ENCODE measurements at regions not wholly inside any gene's neighbourhood (a gene's known extent, or its start where the extent isn't known, plus 50 kb on each side); places are given as distances from the start of the nearest gene placed in this dataset.

DNA sequence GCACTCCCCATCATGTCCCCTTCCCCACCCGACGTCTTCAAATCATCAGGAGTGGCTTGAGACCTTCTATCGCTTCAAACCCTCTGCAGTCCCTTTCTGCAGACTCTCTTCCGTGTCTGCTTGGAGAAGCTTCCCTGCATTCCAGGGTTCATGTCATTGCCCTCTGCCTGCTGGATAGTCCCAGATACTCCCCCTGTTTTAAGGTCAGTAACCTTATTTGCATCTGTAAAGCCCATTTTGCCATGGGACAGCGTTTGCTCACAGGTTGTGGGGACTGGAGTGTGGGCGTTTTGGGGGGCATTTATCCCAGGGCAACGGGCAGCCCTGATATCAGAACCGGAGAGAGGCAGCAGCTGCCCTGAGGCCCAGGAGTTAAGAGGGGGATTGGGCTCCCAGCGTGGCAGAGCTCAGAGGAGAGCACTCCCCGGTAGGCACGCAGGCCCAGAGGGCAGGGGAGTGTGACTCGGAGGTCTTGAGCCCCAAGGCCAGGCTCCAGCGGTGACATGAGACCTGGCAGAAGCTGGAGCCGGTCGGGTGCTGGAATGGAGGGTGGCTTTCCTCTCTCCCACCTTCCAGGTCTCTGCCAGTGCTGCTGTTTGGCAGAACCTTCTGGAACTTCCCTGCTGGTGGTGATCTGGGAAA lies 73.8 kb downstream of the RTP5 start:
- H3K4me3 ChIP-seq (ENCODE audit: low read depth, low read length), result no peak overlapping the region
- no peak for TF ChIP-seq CTCF (IDR thresholded peaks at IDR 0.05; ENCODE audit: insufficient read depth, low read depth, low read length)
- DNase-seq (ENCODE audit: low read depth), result no peak

- no peak overlapping the region for H3K4me3 ChIP-seq (ENCODE audit: low read depth, low read length)
- no peak for DNase-seq (ENCODE audit: low read depth)
- no peak for TF ChIP-seq CTCF (IDR thresholded peaks at IDR 0.05; ENCODE audit: insufficient read depth, low read depth, low read length)
Measured at GRCh38 chr2:241943961-241944575, 74.5 kb downstream of the RTP5 start.

DNA sequence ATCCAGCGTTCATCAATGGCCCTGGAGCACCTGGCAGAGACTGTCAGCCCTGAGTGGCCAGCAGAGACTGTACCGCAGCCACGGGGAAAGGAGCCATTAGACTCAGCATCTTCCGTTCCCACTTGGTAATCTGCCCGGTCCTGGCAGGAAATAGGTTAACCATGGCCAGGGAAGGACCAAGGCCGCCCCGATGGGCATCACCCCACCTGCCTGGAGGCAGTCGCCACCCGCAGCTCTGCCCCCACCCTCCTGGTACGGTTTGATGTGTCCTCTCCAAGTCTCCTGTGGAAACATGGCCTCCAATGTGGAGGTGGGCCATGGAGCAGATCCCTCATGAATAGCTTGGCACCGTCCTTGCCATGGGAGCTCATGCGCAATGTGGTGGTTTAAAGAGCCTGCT lies 75.3 kb downstream of the RTP5 start:
- no peak for TF ChIP-seq CTCF (IDR thresholded peaks at IDR 0.05; ENCODE audit: insufficient read depth, low read depth, low read length)
- DNase-seq (ENCODE audit: low read depth), result no peak
- no peak overlapping the region for H3K4me3 ChIP-seq (ENCODE audit: low read depth, low read length)

DNA sequence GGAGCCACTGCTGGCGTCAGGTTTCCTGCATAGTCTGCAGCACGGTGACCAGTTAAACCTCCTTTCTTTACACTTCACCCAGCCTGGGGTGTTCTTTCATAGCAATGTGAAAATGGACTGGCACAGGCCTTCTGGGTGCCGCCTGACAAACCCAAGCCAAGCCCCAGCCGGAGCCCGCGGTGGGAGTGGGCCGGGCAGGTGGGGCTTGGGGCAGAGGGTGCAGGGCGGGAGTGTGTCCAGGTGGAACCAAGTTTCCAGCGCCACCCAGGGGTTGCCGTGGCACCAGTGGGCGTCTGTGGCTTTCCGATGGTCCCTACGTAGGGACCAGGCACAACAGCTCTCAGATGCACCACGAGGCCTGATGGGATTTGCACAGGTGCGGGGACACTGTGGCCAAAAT lies 75.8 kb downstream of the RTP5 start:
- no peak overlapping the region for H3K4me3 ChIP-seq (ENCODE audit: low read depth, low read length)
- TF ChIP-seq CTCF (IDR thresholded peaks at IDR 0.05; ENCODE audit: insufficient read depth, low read depth, low read length), result no peak
- no peak for DNase-seq (ENCODE audit: low read depth)

DNA sequence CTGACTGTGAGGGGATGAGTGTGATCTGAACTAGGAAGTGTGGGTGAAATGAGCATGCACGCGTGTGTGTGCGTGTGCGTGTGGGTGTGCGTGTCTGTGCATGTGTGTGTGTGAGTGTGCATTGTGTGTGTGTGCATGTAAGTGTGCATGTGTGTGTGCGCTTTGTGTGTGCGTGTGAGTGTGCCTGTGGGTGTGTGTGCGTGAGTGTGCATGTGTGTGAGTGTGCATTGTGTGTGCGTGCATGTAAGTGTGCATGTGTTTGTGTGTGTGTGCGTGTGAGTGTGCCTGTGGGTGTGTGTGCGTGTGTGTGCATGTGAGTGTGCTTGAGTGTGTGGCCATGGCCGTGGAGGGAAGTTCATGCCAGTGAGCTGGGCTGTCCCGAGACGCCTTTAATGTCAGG lies 76.3 kb downstream of the RTP5 start:
- no peak for TF ChIP-seq CTCF (IDR thresholded peaks at IDR 0.05; ENCODE audit: insufficient read depth, low read depth, low read length)
- no peak overlapping the region for H3K4me3 ChIP-seq (ENCODE audit: low read depth, low read length)
- DNase-seq (ENCODE audit: low read depth), result no peak

DNA sequence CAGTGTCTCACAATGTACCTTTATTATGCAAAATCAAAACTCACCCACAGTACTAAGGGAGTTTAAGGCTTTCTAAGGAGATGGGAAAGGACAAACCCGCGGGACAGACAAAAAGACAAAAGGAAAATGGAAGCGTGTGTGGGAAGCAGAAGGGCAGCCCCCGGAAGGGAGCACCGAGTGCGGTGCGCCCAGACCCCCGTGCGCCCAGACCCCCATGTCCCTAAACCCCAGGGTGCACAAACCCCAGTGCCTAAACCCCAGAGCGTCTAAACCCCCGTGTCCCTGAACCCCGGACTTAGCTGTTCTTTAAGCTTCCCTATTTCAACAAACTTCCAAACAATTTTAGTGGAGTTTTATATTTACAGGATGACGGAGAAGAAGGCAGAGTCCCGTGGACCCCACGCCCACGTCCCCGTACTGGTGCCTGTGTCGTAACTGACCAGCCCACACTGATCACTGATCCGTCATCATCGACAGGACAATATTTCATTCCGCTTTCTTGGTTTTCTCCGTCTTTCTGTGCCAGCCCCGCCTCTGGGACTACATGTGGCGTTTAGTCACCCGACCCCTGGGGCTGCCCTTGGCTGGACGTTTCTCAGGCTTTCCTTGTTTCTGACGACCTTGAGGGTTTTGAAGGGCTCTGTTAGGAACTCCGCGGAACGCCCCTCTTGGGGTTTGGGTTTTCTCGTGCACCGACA lies 76.9 kb downstream of the RTP5 start:
- no peak for TF ChIP-seq CTCF (IDR thresholded peaks at IDR 0.05; ENCODE audit: insufficient read depth, low read depth, low read length)
- DNase-seq (ENCODE audit: low read depth), result no peak
- H3K4me3 ChIP-seq (ENCODE audit: low read depth, low read length), result no peak overlapping the region

All from fibroblast of villous mesenchyme (primary cell).